Hepatocyte (in vitro differentiated cells): ENCODE measurements at regions not wholly inside any gene's neighbourhood (a gene's known extent, or its start where the extent isn't known, plus 50 kb on each side); places are given as distances from the start of the nearest gene placed in this dataset.

ENCODE experiments used
- EZH2phosphoT487 ChIP-seq: fragments of 200-600 bp; sonication (generic); IDR thresholded peaks from one replicate; pipeline ENCODE4 v1.6.1; 2018; ENCODE audit warnings: antibody characterized with exemption, mild to moderate bottlenecking, low read depth, moderate library complexity; ENCODE audit not compliant: unreplicated experiment, severe bottlenecking
- TF ChIP-seq, protein P1 (sequence below): fragments of 200-600 bp; sonication (generic); IDR thresholded peaks from 2 replicates; pipeline ENCODE4 v1.5.1; 2016; ENCODE audit warnings: antibody characterized with exemption, mild to moderate bottlenecking; ENCODE audit not compliant: poor library complexity

GRCh38 chrX:43148305-43148704 is 370.3 kb upstream of the PPP1R2C start:
- no peak for TF ChIP-seq EZH2phosphoT487
- TF ChIP-seq, protein P1, sequence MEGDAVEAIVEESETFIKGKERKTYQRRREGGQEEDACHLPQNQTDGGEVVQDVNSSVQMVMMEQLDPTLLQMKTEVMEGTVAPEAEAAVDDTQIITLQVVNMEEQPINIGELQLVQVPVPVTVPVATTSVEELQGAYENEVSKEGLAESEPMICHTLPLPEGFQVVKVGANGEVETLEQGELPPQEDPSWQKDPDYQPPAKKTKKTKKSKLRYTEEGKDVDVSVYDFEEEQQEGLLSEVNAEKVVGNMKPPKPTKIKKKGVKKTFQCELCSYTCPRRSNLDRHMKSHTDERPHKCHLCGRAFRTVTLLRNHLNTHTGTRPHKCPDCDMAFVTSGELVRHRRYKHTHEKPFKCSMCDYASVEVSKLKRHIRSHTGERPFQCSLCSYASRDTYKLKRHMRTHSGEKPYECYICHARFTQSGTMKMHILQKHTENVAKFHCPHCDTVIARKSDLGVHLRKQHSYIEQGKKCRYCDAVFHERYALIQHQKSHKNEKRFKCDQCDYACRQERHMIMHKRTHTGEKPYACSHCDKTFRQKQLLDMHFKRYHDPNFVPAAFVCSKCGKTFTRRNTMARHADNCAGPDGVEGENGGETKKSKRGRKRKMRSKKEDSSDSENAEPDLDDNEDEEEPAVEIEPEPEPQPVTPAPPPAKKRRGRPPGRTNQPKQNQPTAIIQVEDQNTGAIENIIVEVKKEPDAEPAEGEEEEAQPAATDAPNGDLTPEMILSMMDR = no peak
